GM12891 (cell line): ENCODE measurements at regions not wholly inside any gene's neighbourhood (a gene's known extent, or its start where the extent isn't known, plus 50 kb on each side); places are given as distances from the start of the nearest gene placed in this dataset.

Source experiments
- PAX5 ChIP-seq: IDR thresholded peaks from 2 replicates; pipeline ENCODE4 v1.6.1; 2011; ENCODE audit warnings: low read length, moderate library complexity, mild to moderate bottlenecking; ENCODE audit not compliant: insufficient read depth, severe bottlenecking
- POLR2A ChIP-seq: IDR thresholded peaks from 2 replicates; pipeline ENCODE4 v1.6.1; 2011; ENCODE audit warnings: low read depth, low read length, control low read depth
- POLR2AphosphoS5 ChIP-seq: IDR thresholded peaks from 2 replicates; pipeline ENCODE4 v1.6.1; 2011; ENCODE audit warnings: low read depth, low read length, control low read depth
- POU2F2 ChIP-seq: IDR thresholded peaks from 2 replicates; pipeline ENCODE4 v1.6.1; 2011; ENCODE audit warnings: low read depth, mild to moderate bottlenecking, control low read depth, low read length, moderate library complexity
- SPI1 ChIP-seq: IDR thresholded peaks from 2 replicates; pipeline ENCODE4 v1.6.1; 2011; ENCODE audit warnings: low read depth, low read length, control low read depth
- TAF1 ChIP-seq: IDR thresholded peaks from 2 replicates; pipeline ENCODE4 v1.6.1; 2011; ENCODE audit warnings: low read depth, low read length, control low read depth

DNA sequence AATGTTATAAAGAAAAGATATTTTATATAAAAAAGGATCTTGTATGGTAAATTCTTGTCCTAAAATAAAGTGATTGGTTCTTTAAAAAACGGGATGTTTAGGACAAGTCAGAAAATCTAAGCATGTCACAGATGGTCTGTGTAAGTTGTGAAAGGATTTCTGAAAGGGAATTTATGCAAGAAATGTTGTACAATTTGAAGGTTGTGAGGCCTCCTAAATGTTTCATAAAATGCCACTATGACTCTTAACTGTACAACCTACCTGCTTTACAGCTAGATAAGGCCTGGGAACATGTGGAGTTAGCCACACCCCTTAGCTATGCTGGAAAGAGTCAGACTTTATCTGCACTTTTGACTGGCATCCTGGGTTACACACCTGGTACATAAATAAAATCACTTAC is 951.5 kb upstream of the POU3F4 start:
- TF ChIP-seq TAF1: no peak
- no peak for TF ChIP-seq POLR2A
- no peak for TF ChIP-seq POLR2AphosphoS5
- TF ChIP-seq SPI1: no peak
- TF ChIP-seq POU2F2: no peak
- TF ChIP-seq PAX5: no peak
